ENCODE measurements at regions not wholly inside any gene's neighbourhood (a gene's known extent, or its start where the extent isn't known, plus 50 kb on each side); places are given as distances from the start of the nearest gene placed in this dataset.

GRCh38 chr12:95371571-95371970 is 102.4 kb upstream of the METAP2 start:
- TF ChIP-seq CTCF (IDR thresholded peaks at IDR 0.05; ENCODE audit: low read length) (no peak), EZH2 (IDR thresholded peaks at IDR 0.05; ENCODE audit: borderline replicate concordance, low read length) (no peak)

Measured in OCI-LY1 (cell line).